Lung (tissue), 11 donors: ENCODE measurements at regions not wholly inside any gene's neighbourhood (a gene's known extent, or its start where the extent isn't known, plus 50 kb on each side); places are given as distances from the start of the nearest gene placed in this dataset.

Source experiments
- ATAC-seq: fragments of 200-7000 bp; cut with Tn5 transposase; one replicate; pipeline ENCODE4 v1.9.1; 2020; ENCODE audit warnings: moderate number of reproducible peaks; ENCODE audit not compliant: insufficient read depth, low FRiP score
- DNase-seq, 3 donors: peaks; one replicate each; pipeline ENCODE4 v3.0.0-alpha.2; 2013 to 2017
- H3K27ac ChIP-seq, 2 donors: one replicate each; pipeline ENCODE4 v1.5.1; 2013; ENCODE audit warnings: mild to moderate bottlenecking in 2 of 2, moderate library complexity in 2 of 2, control low read depth in 1 of 2, inconsistent platforms in 1 of 2, low read depth in 1 of 2, low read length in 1 of 2
- H3K27me3 ChIP-seq, 3 donors: one replicate each; pipeline ENCODE4 v1.5.1; 2013; ENCODE audit warnings: low read length in 2 of 3; ENCODE audit not compliant: control insufficient read depth in 3 of 3, insufficient read depth in 3 of 3
- H3K36me3 ChIP-seq, 4 donors: one replicate each; pipeline ENCODE4 v1.5.1; 2013; ENCODE audit warnings: low read length in 4 of 4, mild to moderate bottlenecking in 1 of 4, moderate library complexity in 1 of 4; ENCODE audit not compliant: control insufficient read depth in 4 of 4, insufficient read depth in 4 of 4
- H3K4me1 ChIP-seq, 5 donors: one replicate each; pipeline ENCODE4 v1.5.1; 2013; ENCODE audit warnings: low read length in 5 of 5, mild to moderate bottlenecking in 2 of 5, moderate library complexity in 1 of 5; ENCODE audit not compliant: control insufficient read depth in 5 of 5, insufficient read depth in 5 of 5
- H3K4me3 ChIP-seq: one replicate; pipeline ENCODE4 v1.5.1; 2013; ENCODE audit warnings: mild to moderate bottlenecking, control low read depth, moderate library complexity
- H3K9ac ChIP-seq, 2 donors: one replicate each; pipeline ENCODE4 v1.5.1; 2013; ENCODE audit warnings: low read length in 2 of 2, control low read depth in 1 of 2; ENCODE audit not compliant: insufficient read depth in 1 of 2
- H3K9me3 ChIP-seq, 4 donors: one replicate each; pipeline ENCODE4 v1.5.1; 2013; ENCODE audit warnings: low read length in 3 of 4, mild to moderate bottlenecking in 1 of 4, moderate library complexity in 1 of 4; ENCODE audit not compliant: control insufficient read depth in 4 of 4, insufficient read depth in 3 of 4
- WGBS, 2 donors: extraction: QIAGEN DNeasy Blood & Tissue Kit; methylation state at CpG; one replicate each; pipeline ENCODE4 v1.1.7; 2013; 5-methylcytosine and 5-hydroxymethylcytosine counted together
- TF ChIP-seq, protein P1 (sequence below): IDR thresholded peaks from 2 replicates; pipeline ENCODE4 v1.5.1; 2012; ENCODE audit warnings: mild to moderate bottlenecking; ENCODE audit errors: control extremely low read depth, extremely low read depth
- donor health status: control.
- donor health status: control.
- donor health status: Bipolar disorder and iron deficiency.
- donor health status: healthy.
- donor health status: DM: yes; HTN: yes; CAD: no.

DNA sequence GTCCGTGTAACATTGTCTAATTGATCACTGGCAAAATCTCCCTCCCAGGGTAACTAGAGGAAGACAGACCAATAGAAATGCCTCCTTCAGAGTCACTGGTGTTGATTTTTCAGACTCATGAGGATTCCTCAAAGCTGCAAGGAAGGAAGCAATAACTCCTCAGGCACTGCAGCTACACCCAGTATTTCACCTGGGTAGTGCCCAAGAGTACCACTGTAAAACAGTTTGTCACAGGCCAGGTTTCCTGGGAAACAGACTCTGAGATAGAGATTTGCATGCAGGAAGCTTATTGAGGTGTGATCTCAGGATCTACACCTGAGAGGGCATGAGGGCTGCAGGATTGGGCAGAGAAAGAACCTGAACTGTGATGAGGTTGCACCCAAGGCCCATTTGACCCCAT is 240.7 kb upstream of the ATP6AP2 start:
- Histone ChIP-seq H3K4me1 (no peaks in the 10 kb centered on the region), H3K9ac (no peak overlapping the region), H3K9me3 (peaks cover 0 to 21% (median 2%) of the 10 kb centered on the region in 4 donors), H3K36me3 (no peaks in the 10 kb centered on the region), H3K27me3 (peaks cover 0 to 4% (median 2%) of the 10 kb centered on the region in 3 donors), H3K4me3 (no peak overlapping the region), H3K27ac (no peak overlapping the region)
- DNase-seq (no peak), ATAC-seq (no peak)
- TF ChIP-seq, protein P1, sequence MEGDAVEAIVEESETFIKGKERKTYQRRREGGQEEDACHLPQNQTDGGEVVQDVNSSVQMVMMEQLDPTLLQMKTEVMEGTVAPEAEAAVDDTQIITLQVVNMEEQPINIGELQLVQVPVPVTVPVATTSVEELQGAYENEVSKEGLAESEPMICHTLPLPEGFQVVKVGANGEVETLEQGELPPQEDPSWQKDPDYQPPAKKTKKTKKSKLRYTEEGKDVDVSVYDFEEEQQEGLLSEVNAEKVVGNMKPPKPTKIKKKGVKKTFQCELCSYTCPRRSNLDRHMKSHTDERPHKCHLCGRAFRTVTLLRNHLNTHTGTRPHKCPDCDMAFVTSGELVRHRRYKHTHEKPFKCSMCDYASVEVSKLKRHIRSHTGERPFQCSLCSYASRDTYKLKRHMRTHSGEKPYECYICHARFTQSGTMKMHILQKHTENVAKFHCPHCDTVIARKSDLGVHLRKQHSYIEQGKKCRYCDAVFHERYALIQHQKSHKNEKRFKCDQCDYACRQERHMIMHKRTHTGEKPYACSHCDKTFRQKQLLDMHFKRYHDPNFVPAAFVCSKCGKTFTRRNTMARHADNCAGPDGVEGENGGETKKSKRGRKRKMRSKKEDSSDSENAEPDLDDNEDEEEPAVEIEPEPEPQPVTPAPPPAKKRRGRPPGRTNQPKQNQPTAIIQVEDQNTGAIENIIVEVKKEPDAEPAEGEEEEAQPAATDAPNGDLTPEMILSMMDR, result no peak
- WGBS, 2 donors, result 66 to 93% methylated on average over 1 of the region's 1 CpG

DNA sequence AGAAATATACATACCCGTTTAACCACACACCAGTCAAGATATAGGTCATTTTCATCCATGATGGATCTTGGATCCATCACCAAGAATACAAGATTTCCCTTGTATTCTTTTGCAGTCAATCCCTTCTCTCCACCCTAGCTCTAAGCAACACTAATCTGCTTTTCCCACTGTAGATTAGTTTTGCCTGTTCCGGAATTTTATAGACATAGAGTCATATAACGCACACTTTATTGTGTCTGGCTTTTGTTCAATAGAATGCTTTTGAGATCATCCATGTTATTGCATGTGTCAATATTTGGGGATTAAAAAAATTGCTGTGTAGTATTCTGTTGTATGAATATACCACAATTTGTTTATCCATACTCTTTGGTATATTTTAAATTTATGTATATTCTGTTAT is 235.6 kb upstream of the BCOR start:
- Histone ChIP-seq H3K9ac (no peak overlapping the region), H3K4me3 (no peak overlapping the region), H3K4me1 (no peaks in the 10 kb centered on the region), H3K27me3 (peaks cover 0 to 9% (median 0%) of the 10 kb centered on the region in 3 donors), H3K27ac (no peak overlapping the region), H3K36me3 (no peaks in the 10 kb centered on the region), H3K9me3 (peaks cover 0 to 6% (median 2%) of the 10 kb centered on the region in 4 donors)
- TF ChIP-seq, protein P1, result no peak
- DNase-seq, result no peak
- 72 to 96% methylated on average over 3 of the region's 3 CpGs for WGBS, 2 donors
- no peak for ATAC-seq

DNA sequence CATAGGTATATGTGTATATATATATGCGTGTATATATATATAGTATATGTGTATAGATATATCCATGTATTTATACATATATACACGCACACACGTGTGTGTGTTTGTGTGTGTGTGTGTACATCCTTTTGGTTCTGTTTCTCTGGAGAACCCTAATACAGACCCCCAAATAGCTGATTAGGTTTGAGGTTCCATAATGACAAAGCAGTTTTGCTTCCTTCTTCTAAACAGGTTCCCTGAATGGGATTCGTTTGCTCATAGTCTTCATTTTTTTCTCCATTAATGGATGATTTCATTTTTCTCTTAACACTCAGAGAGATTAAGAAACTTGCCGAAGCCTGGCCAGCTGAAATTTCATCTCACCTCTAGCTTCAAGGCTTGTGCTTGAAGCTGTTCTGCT is 234.0 kb upstream of the BCOR start:
- no peaks in the 10 kb centered on the region for H3K4me1 ChIP-seq
- H3K4me3 ChIP-seq, result no peak overlapping the region
- peaks cover 0 to 9% (median 0%) of the 10 kb centered on the region in 3 donors for H3K27me3 ChIP-seq
- no peak overlapping the region for H3K9ac ChIP-seq
- TF ChIP-seq, protein P1, result no peak
- DNase-seq, result no peak
- ATAC-seq, result no peak
- no peaks in the 10 kb centered on the region for H3K36me3 ChIP-seq
- H3K27ac ChIP-seq, result no peak overlapping the region
- 42 to 70% methylated on average over 5 of the region's 5 CpGs for WGBS, 2 donors
- peaks cover 0 to 6% (median 2%) of the 10 kb centered on the region in 4 donors for H3K9me3 ChIP-seq

DNA sequence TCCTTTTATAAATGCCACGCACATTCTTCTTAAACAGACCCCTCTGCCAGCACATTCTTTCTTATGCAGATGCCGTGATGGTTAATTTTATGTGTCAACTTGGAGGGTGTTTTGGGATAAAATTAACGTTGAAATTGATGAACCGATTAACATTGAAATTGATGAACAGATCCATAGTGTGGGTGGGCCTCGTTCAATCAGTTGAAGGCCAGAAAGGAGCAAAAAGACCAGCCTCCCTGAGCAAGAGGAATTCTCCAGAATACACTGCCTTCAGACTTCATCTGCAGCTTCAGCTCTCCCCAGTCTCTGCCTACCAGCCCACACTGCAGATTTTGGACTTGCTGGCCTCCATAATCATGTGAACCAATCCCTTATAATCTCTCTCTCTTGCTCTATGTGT is 233.6 kb upstream of the BCOR start:
- no peak for ATAC-seq
- 83 to 88% methylated on average over 5 of the region's 5 CpGs for WGBS, 2 donors
- Histone ChIP-seq H3K9me3 (peaks cover 0 to 6% (median 2%) of the 10 kb centered on the region in 4 donors), H3K4me1 (no peaks in the 10 kb centered on the region), H3K27me3 (peaks cover 0 to 9% (median 0%) of the 10 kb centered on the region in 3 donors), H3K36me3 (no peaks in the 10 kb centered on the region), H3K4me3 (no peak overlapping the region), H3K9ac (no peak overlapping the region), H3K27ac (no peak overlapping the region)
- no peak for DNase-seq
- TF ChIP-seq, protein P1, result no peak
